Natural killer cell (primary cell): ENCODE measurements at regions not wholly inside any gene's neighbourhood (a gene's known extent, or its start where the extent isn't known, plus 50 kb on each side); places are given as distances from the start of the nearest gene placed in this dataset.

ENCODE experiments used
- ATAC-seq, 3 donors: fragments of 150-1000 bp in 2 of 3; fragments of 200-7000 bp in 1 of 3; cut with Tn5 transposase; 1 replicate in 1 of 3; 2 replicates in 2 of 3; pipeline ENCODE4 v1.10.0; 2021; ENCODE audit warnings: mild to moderate bottlenecking in 2 of 3, moderate library complexity in 2 of 3
- DNase-seq, 2 donors: peaks; one replicate each; pipeline versions ENCODE4 v3.0.0 to v3.0.0-alpha.2; 2013 to 2021; ENCODE audit warnings: mixed read lengths in 1 of 2
- H3K27ac ChIP-seq: one replicate; pipeline ENCODE4 v1.5.1; 2013; ENCODE audit warnings: mild to moderate bottlenecking, low read length
- H3K27me3 ChIP-seq: one replicate; pipeline ENCODE4 v1.6.1; 2013; ENCODE audit warnings: low read length; ENCODE audit not compliant: control insufficient read depth, insufficient read depth
- H3K36me3 ChIP-seq: one replicate; pipeline ENCODE4 v1.6.1; 2013; ENCODE audit warnings: low read length; ENCODE audit not compliant: control insufficient read depth, insufficient read depth
- H3K4me1 ChIP-seq: one replicate; pipeline ENCODE4 v1.6.1; 2013; ENCODE audit warnings: low read length; ENCODE audit not compliant: control insufficient read depth, insufficient read depth
- H3K4me3 ChIP-seq: one replicate; pipeline ENCODE4 v1.5.1; 2013; ENCODE audit warnings: low read length
- H3K9me3 ChIP-seq: one replicate; pipeline ENCODE4 v1.6.1; 2013; ENCODE audit warnings: low read length; ENCODE audit not compliant: control insufficient read depth, insufficient read depth
- H3K27ac Mint-ChIP-seq, 2 donors: one replicate each; pipeline ENCODE4 v1.8.0; 2022; ENCODE audit warnings: mild to moderate bottlenecking in 2 of 2, mixed read lengths in 2 of 2, moderate library complexity in 1 of 2
- H3K27me3 Mint-ChIP-seq, 2 donors: one replicate each; pipeline ENCODE4 v1.8.0; 2022; ENCODE audit warnings: low read depth in 2 of 2, mixed read lengths in 2 of 2
- H3K36me3 Mint-ChIP-seq: one replicate; pipeline ENCODE4 v1.8.0; 2022; ENCODE audit warnings: mixed read lengths
- H3K4me1 Mint-ChIP-seq, 2 donors: one replicate each; pipeline ENCODE4 v1.8.0; 2022; ENCODE audit warnings: mixed read lengths in 2 of 2
- H3K4me3 Mint-ChIP-seq: one replicate; pipeline ENCODE4 v1.8.0; 2022; ENCODE audit warnings: mild to moderate bottlenecking, moderate library complexity, mixed read lengths
- H3K9me3 Mint-ChIP-seq, 2 donors: one replicate each; pipeline ENCODE4 v1.8.0; 2022; ENCODE audit warnings: mixed read lengths in 2 of 2
- CTCF ChIP-seq: fragments of 200-600 bp; IDR thresholded peaks from one replicate; pipeline ENCODE4 v1.8.0; 2022; ENCODE audit warnings: antibody characterized with exemption
- WGBS: methylation state at CpG from one replicate; pipeline ENCODE4 v1.1.7; 2013; ENCODE audit warnings: missing lambda C conversion rate; ENCODE audit not compliant: insufficient coverage; 5-methylcytosine and 5-hydroxymethylcytosine counted together
- intact Hi-C: fragments of 100-400 bp; cut with micrococcal nuclease; formaldehyde crosslinking; loops from one replicate; pipeline ENCODE4 v1.14.2; 2022

GRCh38 chr4:43296946-43297528, 404.5 kb downstream of the GRXCR1 start:
- peaks cover 9% of the 10 kb centered on the region in 2 donors for H3K9me3 Mint-ChIP-seq
- H3K9me3 ChIP-seq, result no peaks in the 10 kb centered on the region
- H3K4me3 Mint-ChIP-seq, result no peak overlapping the region
- DNase-seq (no peak), ATAC-seq (no peak)
- intact Hi-C loops, result no loop called here
- no peaks in the 10 kb centered on the region for H3K4me1 Mint-ChIP-seq
- H3K36me3 ChIP-seq, result no peaks in the 10 kb centered on the region
- no peaks in the 10 kb centered on the region for H3K4me1 ChIP-seq
- no peaks in the 10 kb centered on the region for H3K36me3 Mint-ChIP-seq
- H3K27me3 ChIP-seq, result no peaks in the 10 kb centered on the region
- no peak overlapping the region for H3K27ac ChIP-seq
- 92% methylated on average over 2 of the region's 2 CpGs for WGBS
- H3K27me3 Mint-ChIP-seq, result no peaks in the 10 kb centered on the region
- no peak overlapping the region for H3K4me3 ChIP-seq
- TF ChIP-seq CTCF, result no peak
- H3K27ac Mint-ChIP-seq, result no peak overlapping the region

- no peak overlapping the region for H3K4me3 ChIP-seq
- Mint-ChIP-seq H3K4me3 (no peak overlapping the region), H3K4me1 (no peaks in the 10 kb centered on the region), H3K27ac (no peak overlapping the region), H3K9me3 (peaks cover 7 to 9% of the 10 kb centered on the region in 2 donors), H3K27me3 (no peaks in the 10 kb centered on the region), H3K36me3 (no peaks in the 10 kb centered on the region)
- DNase-seq (no peak), ATAC-seq (no peak)
- no peak for TF ChIP-seq CTCF
- no peaks in the 10 kb centered on the region for H3K27me3 ChIP-seq
- 56% methylated on average over 1 of the region's 1 CpG for WGBS
- no peaks in the 10 kb centered on the region for H3K36me3 ChIP-seq
- H3K9me3 ChIP-seq, result peaks cover 6% of the 10 kb centered on the region
- no peak overlapping the region for H3K27ac ChIP-seq
- no peaks in the 10 kb centered on the region for H3K4me1 ChIP-seq
- intact Hi-C loops, result no loop called here
Measured at GRCh38 chr4:43316813-43317212, 424.3 kb downstream of the GRXCR1 start.

GRCh38 chr4:43325220-43325967, 432.9 kb downstream of the GRXCR1 start:
- TF ChIP-seq CTCF, result no peak
- no peak overlapping the region for H3K4me3 Mint-ChIP-seq
- H3K27ac ChIP-seq, result no peak overlapping the region
- no peak for DNase-seq
- H3K36me3 ChIP-seq, result no peaks in the 10 kb centered on the region
- no peak overlapping the region for H3K4me3 ChIP-seq
- no peaks in the 10 kb centered on the region for H3K27me3 ChIP-seq
- no peak overlapping the region for H3K27ac Mint-ChIP-seq
- H3K9me3 Mint-ChIP-seq, result peaks cover 9 to 17% of the 10 kb centered on the region in 2 donors
- no peaks in the 10 kb centered on the region for H3K27me3 Mint-ChIP-seq
- ATAC-seq, result no peak
- no peaks in the 10 kb centered on the region for H3K4me1 ChIP-seq
- H3K9me3 ChIP-seq, result peaks cover under 1% of the 10 kb centered on the region
- H3K36me3 Mint-ChIP-seq, result no peaks in the 10 kb centered on the region
- no peaks in the 10 kb centered on the region for H3K4me1 Mint-ChIP-seq
- WGBS, result 15% methylated on average over 2 of the region's 4 CpGs
- intact Hi-C loops, result no loop called here

- Histone ChIP-seq H3K36me3 (no peaks in the 10 kb centered on the region), H3K4me1 (no peaks in the 10 kb centered on the region), H3K27ac (no peak overlapping the region), H3K9me3 (peaks cover 3% of the 10 kb centered on the region), H3K4me3 (no peak overlapping the region), H3K27me3 (no peaks in the 10 kb centered on the region)
- DNase-seq (no peak), ATAC-seq (no peak)
- 89% methylated on average over 1 of the region's 1 CpG for WGBS
- Mint-ChIP-seq H3K4me1 (no peaks in the 10 kb centered on the region), H3K27ac (no peak overlapping the region), H3K9me3 (peaks cover 10 to 20% of the 10 kb centered on the region in 2 donors), H3K4me3 (no peak overlapping the region), H3K36me3 (no peaks in the 10 kb centered on the region), H3K27me3 (no peaks in the 10 kb centered on the region)
- TF ChIP-seq CTCF, result no peak
- intact Hi-C loops, result no loop called here
Measured at GRCh38 chr4:43330288-43330687, 437.8 kb downstream of the GRXCR1 start.
